Heart left ventricle (tissue), 13 donors: ENCODE measurements at regions not wholly inside any gene's neighbourhood (a gene's known extent, or its start where the extent isn't known, plus 50 kb on each side); places are given as distances from the start of the nearest gene placed in this dataset.

Source experiments
- CTCF ChIP-seq, 12 donors: fragments of 200-600 bp; sonication (generic) in 4 of 12; IDR thresholded peaks; one replicate each; pipeline versions ENCODE4 v1.5.0 to v1.8.0; 2018 to 2022; ENCODE audit warnings: antibody characterized with exemption in 12 of 12, mild to moderate bottlenecking in 5 of 12
- POLR2A ChIP-seq, 2 donors: fragments of 450-650 bp; IDR thresholded peaks; one replicate each; pipeline ENCODE4 v1.6.1; 2017; ENCODE audit warnings: antibody characterized with exemption in 2 of 2, mild to moderate bottlenecking in 2 of 2, moderate library complexity in 2 of 2
- donor health status: ischemic (EF 13 %, LVEDD 7.1; RV severe dilation, severe dysfunction).
- donor health status: DM: no; HTN: yes; CAD: no.
- donor health status: DM: no; HTN: no; CAD: no.
- donor health status: ischemic (EF 25% LVEDD 6.9; RV normal size, moderate dysfunction).
- donor health status: ischemic (EF 25% LVEDD 5.7; RV mildly dilated, moderate dysfunction).
- donor health status: ischemic (EF 35%, LVEDD 5.7; RV mildly dilated, moderate dysfunction).
- donor health status: nonischemic (EF 11% LVEDD 7.7; RV severe dilation, severe dysfunction).
- donor health status: DM: yes; HTN: yes; CAD: no.
- donor health status: PGD.
- donor health status: ischemic (EF 29% LVEDD 5.4; RV normal size, mild dysfunction).
- donor health status: nonischemic (EF 23%, LVEDD 6.1; RV moderate dilation, normal function).

DNA sequence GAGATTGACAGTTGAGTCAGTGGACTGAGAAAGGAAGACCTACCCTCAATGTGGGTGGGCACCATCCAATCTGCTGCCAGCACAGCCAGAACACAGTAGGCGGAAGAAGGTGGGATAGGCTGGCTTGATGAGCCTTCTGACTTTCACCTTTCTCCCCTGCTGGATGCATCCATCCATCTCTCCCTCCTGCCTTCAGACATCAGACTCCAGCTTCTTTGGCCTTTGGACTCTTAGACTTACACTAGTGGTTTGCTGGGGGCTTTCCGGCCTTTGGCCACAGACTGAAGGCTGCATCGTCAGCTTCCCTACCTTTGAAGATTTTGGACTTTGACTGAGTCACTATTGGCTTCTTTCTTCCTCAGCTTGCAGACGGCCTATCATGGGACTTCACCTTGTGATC is 456.5 kb upstream of the MIS18BP1 start:
- TF ChIP-seq CTCF (IDR thresholded peaks at IDR 0.05) (no peak), POLR2A (IDR thresholded peaks at IDR 0.05) (no peak)
